GM18511 (cell line): ENCODE measurements at regions not wholly inside any gene's neighbourhood (a gene's known extent, or its start where the extent isn't known, plus 50 kb on each side); places are given as distances from the start of the nearest gene placed in this dataset.
"Not testable (repeated sequence)": the region's sequence is repeated elsewhere in the genome, so short reads cannot be mapped to it uniquely, and the experiment has no call there.

Experiments used
- ATAC-seq: cut with Tn5 transposase; IDR thresholded peaks from one replicate; pipeline ENCODE4 v1.9.1; 2021; ENCODE audit warnings: mild to moderate bottlenecking, moderate library complexity; ENCODE audit not compliant: unreplicated experiment

GRCh38 chr5:36739751-36740221, 133.4 kb downstream of the SLC1A3 start:
- peak; percentile 66 for ATAC-seq

- no peak for ATAC-seq
These were observed 134.0 kb downstream of the SLC1A3 start for GRCh38 chr5:36740259-36740898.

GRCh38 chr5:36741128-36741527, 134.7 kb downstream of the SLC1A3 start:
- ATAC-seq: no peak

GRCh38 chr5:36743891-36744772, 132.4 kb upstream of the NIPBL start:
- ATAC-seq: peak; percentile 23

GRCh38 chr5:36744773-36745589, 131.6 kb upstream of the NIPBL start:
- ATAC-seq: peak; percentile 84

- not testable (repeated sequence) for ATAC-seq
These were observed 128.8 kb upstream of the NIPBL start for GRCh38 chr5:36747794-36748193.

- ATAC-seq: no peak
These were observed 124.7 kb upstream of the NIPBL start for GRCh38 chr5:36751886-36752285.

GRCh38 chr5:36755342-36755741, 121.2 kb upstream of the NIPBL start:
- no peak for ATAC-seq

GRCh38 chr5:36755920-36756488, 120.6 kb upstream of the NIPBL start:
- ATAC-seq: no peak

- ATAC-seq: no peak
These were observed 119.7 kb upstream of the NIPBL start for GRCh38 chr5:36756848-36757247.

- ATAC-seq: no peak
These were observed 117.5 kb upstream of the NIPBL start for GRCh38 chr5:36759117-36759516.

- ATAC-seq: no peak
These were observed 113.1 kb upstream of the NIPBL start for GRCh38 chr5:36763454-36763853.

GRCh38 chr5:36765876-36766275, 110.7 kb upstream of the NIPBL start:
- no peak for ATAC-seq

- no peak for ATAC-seq
These were observed 109.6 kb upstream of the NIPBL start for GRCh38 chr5:36766981-36767380.

- ATAC-seq: no peak
These were observed 108.1 kb upstream of the NIPBL start for GRCh38 chr5:36768450-36768849.

- ATAC-seq: no peak
These were observed 107.3 kb upstream of the NIPBL start for GRCh38 chr5:36769129-36769770.

GRCh38 chr5:36770125-36770524, 106.4 kb upstream of the NIPBL start:
- no peak for ATAC-seq

GRCh38 chr5:36772276-36773140, 104.1 kb upstream of the NIPBL start:
- ATAC-seq: no peak

- ATAC-seq: no peak
These were observed 99.3 kb upstream of the NIPBL start for GRCh38 chr5:36777105-36777757.
